NT2/D1 (cell line): ENCODE measurements at regions not wholly inside any gene's neighbourhood (a gene's known extent, or its start where the extent isn't known, plus 50 kb on each side); places are given as distances from the start of the nearest gene placed in this dataset.

Experiments used
- DNase-seq: peaks from one replicate; pipeline ENCODE4 v3.0.0-alpha.2; 2011; ENCODE audit warnings: low read depth, low spot score
- H3K27me3 ChIP-seq: 2 replicates; pipeline ENCODE4 v1.6.0; 2011; ENCODE audit warnings: mild to moderate bottlenecking; ENCODE audit not compliant: insufficient read length, insufficient read depth
- H3K36me3 ChIP-seq: 2 replicates; pipeline ENCODE4 v1.6.1; 2011; ENCODE audit warnings: mild to moderate bottlenecking, low read length, mixed read lengths; ENCODE audit not compliant: insufficient read depth, insufficient read length
- H3K4me1 ChIP-seq: 2 replicates; pipeline ENCODE4 v1.5.1; 2011; ENCODE audit not compliant: insufficient read depth, insufficient read length
- H3K4me3 ChIP-seq: 2 replicates; pipeline ENCODE4 v1.5.1; 2011; ENCODE audit warnings: low read depth; ENCODE audit not compliant: insufficient read length
- H3K9ac ChIP-seq: 2 replicates; pipeline ENCODE4 v1.6.0; 2011; ENCODE audit warnings: low read depth; ENCODE audit not compliant: insufficient read length
- H3K9me3 ChIP-seq: 2 replicates; pipeline ENCODE4 v1.5.1; 2011; ENCODE audit warnings: mild to moderate bottlenecking, low read length; ENCODE audit not compliant: insufficient read depth
- SUZ12 ChIP-seq: IDR thresholded peaks from 2 replicates; pipeline ENCODE4 v1.6.1; 2011; ENCODE audit not compliant: insufficient read length, insufficient read depth; ENCODE audit errors: extremely low read depth
- YY1 ChIP-seq: IDR thresholded peaks from 2 replicates; pipeline ENCODE4 v1.6.1; 2011; ENCODE audit not compliant: insufficient read length, insufficient read depth
- ZNF274 ChIP-seq: IDR thresholded peaks from 2 replicates; pipeline ENCODE4 v1.6.1; 2011; ENCODE audit warnings: mild to moderate bottlenecking, low read depth, low read length

GRCh38 chr7:24227068-24227467 is 56.9 kb upstream of the NPY start:
- no peak for TF ChIP-seq ZNF274
- TF ChIP-seq YY1, result no peak
- no peak for TF ChIP-seq SUZ12
- Histone ChIP-seq H3K27me3 (no peaks in the 10 kb centered on the region), H3K4me3 (no peak overlapping the region), H3K9ac (no peak overlapping the region), H3K4me1 (no peaks in the 10 kb centered on the region), H3K9me3 (no peaks in the 10 kb centered on the region), H3K36me3 (no peaks in the 10 kb centered on the region)
- DNase-seq, result no peak

- no peaks in the 10 kb centered on the region for H3K4me1 ChIP-seq
- no peaks in the 10 kb centered on the region for H3K9me3 ChIP-seq
- H3K4me3 ChIP-seq, result no peak overlapping the region
- H3K9ac ChIP-seq, result no peak overlapping the region
- no peak for DNase-seq
- TF ChIP-seq SUZ12, result no peak
- TF ChIP-seq YY1, result no peak
- TF ChIP-seq ZNF274, result no peak
- no peaks in the 10 kb centered on the region for H3K36me3 ChIP-seq
- H3K27me3 ChIP-seq, result no peaks in the 10 kb centered on the region
Measured at GRCh38 chr7:24227603-24228359, 56.2 kb upstream of the NPY start.

- no peak overlapping the region for H3K4me3 ChIP-seq
- H3K36me3 ChIP-seq, result no peaks in the 10 kb centered on the region
- no peaks in the 10 kb centered on the region for H3K4me1 ChIP-seq
- DNase-seq, result no peak
- no peaks in the 10 kb centered on the region for H3K27me3 ChIP-seq
- H3K9ac ChIP-seq, result no peak overlapping the region
- no peak for TF ChIP-seq ZNF274
- no peak for TF ChIP-seq SUZ12
- TF ChIP-seq YY1, result no peak
- no peaks in the 10 kb centered on the region for H3K9me3 ChIP-seq
Measured at GRCh38 chr7:24229481-24230226, 54.3 kb upstream of the NPY start.

- Histone ChIP-seq H3K4me3 (no peak overlapping the region), H3K9me3 (no peaks in the 10 kb centered on the region), H3K9ac (no peak overlapping the region), H3K27me3 (no peaks in the 10 kb centered on the region), H3K36me3 (no peaks in the 10 kb centered on the region), H3K4me1 (no peaks in the 10 kb centered on the region)
- no peak for DNase-seq
- no peak for TF ChIP-seq ZNF274
- no peak for TF ChIP-seq SUZ12
- no peak for TF ChIP-seq YY1
Measured at GRCh38 chr7:24231493-24231892, 52.5 kb upstream of the NPY start.

GRCh38 chr7:24233386-24233785 is 50.6 kb upstream of the NPY start:
- H3K4me3 ChIP-seq, result no peak overlapping the region
- no peak for DNase-seq
- H3K27me3 ChIP-seq, result no peaks in the 10 kb centered on the region
- H3K9ac ChIP-seq, result no peak overlapping the region
- H3K9me3 ChIP-seq, result no peaks in the 10 kb centered on the region
- H3K36me3 ChIP-seq, result no peaks in the 10 kb centered on the region
- TF ChIP-seq ZNF274, result no peak
- TF ChIP-seq YY1, result no peak
- no peaks in the 10 kb centered on the region for H3K4me1 ChIP-seq
